Activated naive CD8-positive, alpha-beta T cell treated with anti-CD3 and anti-CD28 coated beads, Interleukin-2, amount 10 ng/mL, durations not matched to agents 7 days and 5 days (primary cell): ENCODE measurements at regions not wholly inside any gene's neighbourhood (a gene's known extent, or its start where the extent isn't known, plus 50 kb on each side); places are given as distances from the start of the nearest gene placed in this dataset.

Source experiments
- ATAC-seq: fragments of 150-1000 bp; cut with Tn5 transposase; one replicate; pipeline ENCODE4 v1.10.0; 2021; ENCODE audit warnings: low read depth, moderate library complexity
- POLR2A ChIA-PET: fragments of 350-600 bp; sonication (Branson Sonifier 250); formaldehyde crosslinking; loops from one replicate; lab custom pipeline; 2021; ENCODE audit warnings: antibody characterized with exemption; lab: Charles Lee
- DNase-seq: peaks from one replicate; pipeline ENCODE4 v3.0.0; 2021
- H3K27ac Mint-ChIP-seq: one replicate; pipeline ENCODE4 v1.8.0; 2022; ENCODE audit warnings: mild to moderate bottlenecking, mixed read lengths
- H3K27me3 Mint-ChIP-seq: one replicate; pipeline ENCODE4 v1.8.0; 2022; ENCODE audit warnings: mild to moderate bottlenecking, moderate library complexity, mixed read lengths
- H3K36me3 Mint-ChIP-seq: one replicate; pipeline ENCODE4 v1.8.0; 2021; ENCODE audit warnings: mild to moderate bottlenecking, mixed read lengths
- H3K4me1 Mint-ChIP-seq: one replicate; pipeline ENCODE4 v1.8.0; 2021; ENCODE audit warnings: mixed read lengths
- H3K4me3 Mint-ChIP-seq: one replicate; pipeline ENCODE4 v1.8.0; 2022; ENCODE audit warnings: mild to moderate bottlenecking, moderate library complexity, mixed read lengths
- H3K9me3 Mint-ChIP-seq: one replicate; pipeline ENCODE4 v1.8.0; 2021; ENCODE audit warnings: mixed read lengths

- DNase-seq (no peak), ATAC-seq (no peak)
- no peaks in the 10 kb centered on the region for H3K27me3 Mint-ChIP-seq
- H3K4me3 Mint-ChIP-seq = no peak overlapping the region
- no peaks in the 10 kb centered on the region for H3K36me3 Mint-ChIP-seq
- H3K27ac Mint-ChIP-seq = no peak overlapping the region
- H3K9me3 Mint-ChIP-seq = peaks cover 1% of the 10 kb centered on the region
- POLR2A ChIA-PET = no interaction called here
- H3K4me1 Mint-ChIP-seq = no peaks in the 10 kb centered on the region
Observed at GRCh38 chr20:55880361-55880760, 125.0 kb downstream of the CBLN4 start.

GRCh38 chr20:55855052-55855451, 150.3 kb downstream of the CBLN4 start:
- POLR2A ChIA-PET = no interaction called here
- peaks cover 1% of the 10 kb centered on the region for H3K9me3 Mint-ChIP-seq
- ATAC-seq (no peak), DNase-seq (no peak)
- no peak overlapping the region for H3K4me3 Mint-ChIP-seq
- no peaks in the 10 kb centered on the region for H3K36me3 Mint-ChIP-seq
- H3K27me3 Mint-ChIP-seq = no peaks in the 10 kb centered on the region
- H3K27ac Mint-ChIP-seq = no peak overlapping the region
- H3K4me1 Mint-ChIP-seq = no peaks in the 10 kb centered on the region

DNA sequence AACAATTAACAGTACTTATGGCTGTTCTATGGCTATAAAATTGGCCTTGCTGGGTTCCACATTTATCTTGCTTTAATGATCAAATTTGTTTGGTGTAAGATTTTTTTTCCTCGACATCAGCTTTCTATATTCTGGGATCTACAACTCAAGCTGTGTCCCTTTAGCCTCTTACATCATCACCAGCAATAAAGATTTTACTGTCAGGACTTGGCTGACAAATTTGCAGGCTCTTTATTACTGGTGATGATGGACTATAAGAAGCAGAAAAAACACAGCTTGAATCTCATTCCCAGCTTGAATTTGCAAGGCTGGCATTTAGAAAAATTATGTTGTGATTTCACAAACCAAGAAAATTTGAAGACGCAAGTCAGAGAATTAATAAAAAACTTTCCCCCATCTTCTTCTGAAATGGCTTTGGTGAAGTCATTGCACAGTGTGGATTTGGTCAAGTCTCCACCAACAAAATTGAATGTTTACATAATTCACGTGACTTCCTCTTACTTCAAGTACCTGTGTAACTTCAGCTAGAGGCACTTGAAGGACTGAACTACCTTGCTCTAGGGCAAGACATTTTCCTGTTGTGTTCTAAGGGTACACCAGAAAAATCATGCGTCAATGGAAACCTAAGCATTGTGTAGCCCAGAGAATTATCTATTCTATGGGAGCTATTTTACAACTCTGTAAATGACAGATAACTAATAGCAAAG, 175.0 kb downstream of the CBLN4 start:
- Mint-ChIP-seq H3K4me3 (no peak overlapping the region), H3K4me1 (no peaks in the 10 kb centered on the region), H3K27me3 (no peaks in the 10 kb centered on the region), H3K9me3 (no peaks in the 10 kb centered on the region), H3K36me3 (no peaks in the 10 kb centered on the region), H3K27ac (no peak overlapping the region)
- no peak for ATAC-seq
- DNase-seq = no peak
- POLR2A ChIA-PET = no interaction called here

DNA sequence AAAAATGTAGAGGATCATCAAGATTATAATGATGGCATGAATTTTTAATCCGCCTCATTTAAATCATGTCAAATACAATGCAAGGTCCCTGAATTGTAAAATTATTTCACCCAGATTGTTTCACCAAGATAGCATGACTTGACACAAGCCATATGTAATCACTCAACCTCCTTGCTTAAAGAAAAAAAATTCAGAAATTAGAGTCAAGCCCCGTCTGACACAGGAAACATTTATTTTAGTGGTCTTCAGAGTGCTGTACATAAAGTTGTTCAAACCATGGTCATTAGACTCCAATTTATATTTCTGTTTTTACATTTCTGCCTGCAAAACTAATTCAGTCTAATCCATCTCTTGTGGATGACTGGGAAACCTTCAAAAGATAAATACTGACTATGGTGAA, 200.2 kb downstream of the CBLN4 start:
- H3K9me3 Mint-ChIP-seq = peaks cover 5% of the 10 kb centered on the region
- ATAC-seq (no peak), DNase-seq (no peak)
- no peaks in the 10 kb centered on the region for H3K27me3 Mint-ChIP-seq
- no peaks in the 10 kb centered on the region for H3K4me1 Mint-ChIP-seq
- POLR2A ChIA-PET = no interaction called here
- H3K36me3 Mint-ChIP-seq = no peaks in the 10 kb centered on the region
- H3K4me3 Mint-ChIP-seq = no peak overlapping the region
- H3K27ac Mint-ChIP-seq = no peak overlapping the region

- no peak overlapping the region for H3K27ac Mint-ChIP-seq
- no peaks in the 10 kb centered on the region for H3K27me3 Mint-ChIP-seq
- no peaks in the 10 kb centered on the region for H3K4me1 Mint-ChIP-seq
- H3K4me3 Mint-ChIP-seq = no peak overlapping the region
- ATAC-seq (no peak), DNase-seq (no peak)
- H3K9me3 Mint-ChIP-seq = peaks cover 11% of the 10 kb centered on the region
- POLR2A ChIA-PET = no interaction called here
- H3K36me3 Mint-ChIP-seq = no peaks in the 10 kb centered on the region
Observed at GRCh38 chr20:55800552-55801245, 204.6 kb downstream of the CBLN4 start.

GRCh38 chr20:55793986-55794385, 211.3 kb downstream of the CBLN4 start:
- ATAC-seq = no peak
- POLR2A ChIA-PET = no interaction called here

GRCh38 chr20:55792049-55792448, 213.3 kb downstream of the CBLN4 start:
- no peaks in the 10 kb centered on the region for H3K36me3 Mint-ChIP-seq
- H3K9me3 Mint-ChIP-seq = peaks cover 10% of the 10 kb centered on the region
- POLR2A ChIA-PET = no interaction called here
- ATAC-seq = no peak
- no peaks in the 10 kb centered on the region for H3K4me1 Mint-ChIP-seq
- H3K4me3 Mint-ChIP-seq = no peak overlapping the region
- no peak overlapping the region for H3K27ac Mint-ChIP-seq
- no peak for DNase-seq
- H3K27me3 Mint-ChIP-seq = no peaks in the 10 kb centered on the region

More at GRCh38 chr20:55793986-55794385, 211.3 kb downstream of the CBLN4 start:
- no peaks in the 10 kb centered on the region for H3K27me3 Mint-ChIP-seq
- H3K36me3 Mint-ChIP-seq = no peaks in the 10 kb centered on the region
- H3K27ac Mint-ChIP-seq = no peak overlapping the region
- H3K4me1 Mint-ChIP-seq = no peaks in the 10 kb centered on the region
- no peak overlapping the region for H3K4me3 Mint-ChIP-seq
- no peak for DNase-seq
- H3K9me3 Mint-ChIP-seq = peaks cover 11% of the 10 kb centered on the region

GRCh38 chr20:55790178-55790577, 215.1 kb downstream of the CBLN4 start:
- Mint-ChIP-seq H3K4me3 (no peak overlapping the region), H3K9me3 (peaks cover 7% of the 10 kb centered on the region), H3K4me1 (no peaks in the 10 kb centered on the region), H3K36me3 (no peaks in the 10 kb centered on the region), H3K27ac (no peak overlapping the region), H3K27me3 (no peaks in the 10 kb centered on the region)
- POLR2A ChIA-PET = no interaction called here
- DNase-seq (no peak), ATAC-seq (no peak)

- Mint-ChIP-seq H3K27ac (no peak overlapping the region), H3K4me1 (no peaks in the 10 kb centered on the region), H3K9me3 (peaks cover 4% of the 10 kb centered on the region), H3K27me3 (no peaks in the 10 kb centered on the region), H3K4me3 (no peak overlapping the region), H3K36me3 (no peaks in the 10 kb centered on the region)
- POLR2A ChIA-PET = no interaction called here
- DNase-seq (no peak), ATAC-seq (no peak)
Observed at GRCh38 chr20:55784036-55784435, 221.3 kb downstream of the CBLN4 start.

- no peaks in the 10 kb centered on the region for H3K36me3 Mint-ChIP-seq
- no peak overlapping the region for H3K27ac Mint-ChIP-seq
Observed at GRCh38 chr20:55783381-55783780, 221.9 kb downstream of the CBLN4 start.

DNA sequence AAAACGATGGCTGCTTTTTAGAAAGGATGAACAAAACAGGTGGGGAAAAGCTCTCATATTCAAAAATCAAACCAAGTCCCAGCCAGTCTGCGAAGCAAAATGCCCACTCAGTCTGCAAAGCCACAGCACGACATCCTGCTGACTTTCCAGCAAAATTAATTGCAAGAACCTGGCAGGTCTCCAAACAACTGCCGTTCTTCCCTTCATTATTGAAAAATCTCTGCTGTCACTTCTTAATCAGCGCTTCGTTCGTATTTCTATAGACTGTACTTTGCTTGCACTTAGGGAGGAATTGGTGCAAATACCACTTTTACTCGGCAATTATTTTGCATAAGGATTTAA, 222.4 kb downstream of the CBLN4 start:
- Mint-ChIP-seq H3K27ac (no peak overlapping the region), H3K36me3 (no peaks in the 10 kb centered on the region), H3K4me1 (no peaks in the 10 kb centered on the region), H3K9me3 (peaks cover 7% of the 10 kb centered on the region), H3K27me3 (no peaks in the 10 kb centered on the region), H3K4me3 (no peak overlapping the region)
- POLR2A ChIA-PET = no interaction called here
- no peak for ATAC-seq
- no peak for DNase-seq

More at GRCh38 chr20:55783381-55783780, 221.9 kb downstream of the CBLN4 start:
- H3K27me3 Mint-ChIP-seq = no peaks in the 10 kb centered on the region
- DNase-seq (no peak), ATAC-seq (no peak)
- peaks cover 7% of the 10 kb centered on the region for H3K9me3 Mint-ChIP-seq
- H3K4me1 Mint-ChIP-seq = no peaks in the 10 kb centered on the region
- no peak overlapping the region for H3K4me3 Mint-ChIP-seq
- POLR2A ChIA-PET = no interaction called here

DNA sequence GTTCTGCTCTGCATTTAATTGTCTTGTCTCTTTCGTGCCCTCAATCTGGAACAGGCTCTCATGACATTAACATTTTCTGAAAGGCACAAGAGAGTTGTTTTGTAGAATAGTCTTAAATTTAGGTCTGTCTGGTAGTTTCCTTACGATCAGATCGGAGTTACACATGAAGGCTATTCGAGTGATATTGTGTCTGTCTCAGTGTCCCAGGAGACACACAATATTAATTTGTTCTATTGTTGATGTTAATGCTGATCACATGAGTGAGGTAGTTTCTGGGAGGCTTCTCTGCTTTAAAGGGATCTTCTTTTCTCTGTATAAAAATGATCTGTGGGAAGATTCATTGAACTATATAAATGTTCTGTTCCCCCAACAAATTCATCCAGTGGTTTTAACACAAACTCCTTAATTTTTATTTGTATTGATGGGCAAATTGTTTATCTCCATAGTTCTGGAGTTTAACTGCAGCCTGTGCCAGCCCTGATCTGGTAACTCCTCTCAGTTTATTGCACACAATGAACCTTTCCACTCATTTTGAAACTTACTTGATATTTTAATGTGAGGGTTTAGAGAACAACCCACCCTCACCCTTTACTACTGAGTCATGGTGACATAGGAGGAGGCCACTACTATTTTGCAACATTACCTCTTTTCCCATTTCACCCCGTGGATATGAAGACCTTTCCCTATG, 223.0 kb downstream of the CBLN4 start:
- DNase-seq (no peak), ATAC-seq (no peak)
- H3K36me3 Mint-ChIP-seq = no peaks in the 10 kb centered on the region
- no peaks in the 10 kb centered on the region for H3K27me3 Mint-ChIP-seq
- no peak overlapping the region for H3K27ac Mint-ChIP-seq
- POLR2A ChIA-PET = no interaction called here
- peaks cover 5% of the 10 kb centered on the region for H3K9me3 Mint-ChIP-seq
- no peaks in the 10 kb centered on the region for H3K4me1 Mint-ChIP-seq
- no peak overlapping the region for H3K4me3 Mint-ChIP-seq

- no peak for ATAC-seq
- peaks cover 8% of the 10 kb centered on the region for H3K9me3 Mint-ChIP-seq
- no peak overlapping the region for H3K27ac Mint-ChIP-seq
- H3K36me3 Mint-ChIP-seq = no peaks in the 10 kb centered on the region
- H3K4me3 Mint-ChIP-seq = no peak overlapping the region
- H3K4me1 Mint-ChIP-seq = no peaks in the 10 kb centered on the region
- DNase-seq = no peak
- no peaks in the 10 kb centered on the region for H3K27me3 Mint-ChIP-seq
- POLR2A ChIA-PET = no interaction called here
Observed at GRCh38 chr20:55778796-55779195, 226.5 kb downstream of the CBLN4 start.

DNA sequence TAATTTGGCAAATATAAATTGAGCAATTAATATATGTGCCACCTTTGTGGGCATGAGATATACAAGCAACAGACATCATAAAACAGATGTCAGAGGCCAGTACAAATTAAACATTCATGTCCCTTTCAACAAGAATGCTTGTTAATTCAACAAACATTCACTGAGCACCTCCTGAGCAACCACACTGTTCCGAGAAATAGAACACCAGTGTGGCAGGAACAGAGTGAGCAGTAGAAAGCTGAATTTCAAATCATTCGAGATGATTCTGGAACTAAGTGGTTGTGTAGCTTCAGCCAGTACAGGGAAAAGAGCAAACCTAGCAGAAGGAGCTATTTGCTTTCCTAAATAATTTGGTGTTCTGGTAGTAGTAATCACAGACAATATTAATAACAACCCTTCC, 227.7 kb downstream of the CBLN4 start:
- ATAC-seq (no peak), DNase-seq (no peak)
- Mint-ChIP-seq H3K9me3 (peaks cover 9% of the 10 kb centered on the region), H3K36me3 (no peaks in the 10 kb centered on the region), H3K27ac (no peak overlapping the region), H3K4me1 (no peaks in the 10 kb centered on the region), H3K4me3 (no peak overlapping the region), H3K27me3 (no peaks in the 10 kb centered on the region)
- POLR2A ChIA-PET = no interaction called here
